ENCODE measurements at regions not wholly inside any gene's neighbourhood (a gene's known extent, or its start where the extent isn't known, plus 50 kb on each side); places are given as distances from the start of the nearest gene placed in this dataset.

DNA sequence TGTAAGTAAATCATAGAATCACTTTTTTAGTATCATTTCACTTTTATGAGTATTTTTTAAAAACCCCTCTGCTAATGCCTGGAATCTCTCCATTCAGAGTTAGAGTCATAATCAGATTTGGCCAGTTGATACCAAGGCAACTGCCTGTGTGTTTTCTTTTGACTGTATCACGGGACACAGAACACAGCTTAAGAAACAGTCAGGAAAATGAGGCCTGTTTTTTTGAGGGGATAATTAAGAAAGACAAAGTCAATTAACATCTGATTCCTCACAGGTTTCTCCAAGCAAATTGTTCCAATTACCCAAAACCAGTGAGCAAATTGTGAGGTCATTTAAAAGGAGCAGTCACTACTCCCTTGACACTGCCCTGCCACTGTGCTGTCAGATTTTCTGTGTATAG is 944.5 kb upstream of the SOX9 start:
- TF ChIP-seq, protein P1, sequence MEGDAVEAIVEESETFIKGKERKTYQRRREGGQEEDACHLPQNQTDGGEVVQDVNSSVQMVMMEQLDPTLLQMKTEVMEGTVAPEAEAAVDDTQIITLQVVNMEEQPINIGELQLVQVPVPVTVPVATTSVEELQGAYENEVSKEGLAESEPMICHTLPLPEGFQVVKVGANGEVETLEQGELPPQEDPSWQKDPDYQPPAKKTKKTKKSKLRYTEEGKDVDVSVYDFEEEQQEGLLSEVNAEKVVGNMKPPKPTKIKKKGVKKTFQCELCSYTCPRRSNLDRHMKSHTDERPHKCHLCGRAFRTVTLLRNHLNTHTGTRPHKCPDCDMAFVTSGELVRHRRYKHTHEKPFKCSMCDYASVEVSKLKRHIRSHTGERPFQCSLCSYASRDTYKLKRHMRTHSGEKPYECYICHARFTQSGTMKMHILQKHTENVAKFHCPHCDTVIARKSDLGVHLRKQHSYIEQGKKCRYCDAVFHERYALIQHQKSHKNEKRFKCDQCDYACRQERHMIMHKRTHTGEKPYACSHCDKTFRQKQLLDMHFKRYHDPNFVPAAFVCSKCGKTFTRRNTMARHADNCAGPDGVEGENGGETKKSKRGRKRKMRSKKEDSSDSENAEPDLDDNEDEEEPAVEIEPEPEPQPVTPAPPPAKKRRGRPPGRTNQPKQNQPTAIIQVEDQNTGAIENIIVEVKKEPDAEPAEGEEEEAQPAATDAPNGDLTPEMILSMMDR (IDR thresholded peaks at IDR 0.05; ENCODE audit: insufficient read depth, low read length), result no peak
- TF ChIP-seq SPI1 (IDR thresholded peaks at IDR 0.05; ENCODE audit: borderline replicate concordance, low read depth) (no peak), POLR2AphosphoS5 (IDR thresholded peaks at IDR 0.05; ENCODE audit: low read depth) (no peak), GABPA (IDR thresholded peaks at IDR 0.05; ENCODE audit: low read depth) (no peak)
- TF ChIP-seq, protein P2, sequence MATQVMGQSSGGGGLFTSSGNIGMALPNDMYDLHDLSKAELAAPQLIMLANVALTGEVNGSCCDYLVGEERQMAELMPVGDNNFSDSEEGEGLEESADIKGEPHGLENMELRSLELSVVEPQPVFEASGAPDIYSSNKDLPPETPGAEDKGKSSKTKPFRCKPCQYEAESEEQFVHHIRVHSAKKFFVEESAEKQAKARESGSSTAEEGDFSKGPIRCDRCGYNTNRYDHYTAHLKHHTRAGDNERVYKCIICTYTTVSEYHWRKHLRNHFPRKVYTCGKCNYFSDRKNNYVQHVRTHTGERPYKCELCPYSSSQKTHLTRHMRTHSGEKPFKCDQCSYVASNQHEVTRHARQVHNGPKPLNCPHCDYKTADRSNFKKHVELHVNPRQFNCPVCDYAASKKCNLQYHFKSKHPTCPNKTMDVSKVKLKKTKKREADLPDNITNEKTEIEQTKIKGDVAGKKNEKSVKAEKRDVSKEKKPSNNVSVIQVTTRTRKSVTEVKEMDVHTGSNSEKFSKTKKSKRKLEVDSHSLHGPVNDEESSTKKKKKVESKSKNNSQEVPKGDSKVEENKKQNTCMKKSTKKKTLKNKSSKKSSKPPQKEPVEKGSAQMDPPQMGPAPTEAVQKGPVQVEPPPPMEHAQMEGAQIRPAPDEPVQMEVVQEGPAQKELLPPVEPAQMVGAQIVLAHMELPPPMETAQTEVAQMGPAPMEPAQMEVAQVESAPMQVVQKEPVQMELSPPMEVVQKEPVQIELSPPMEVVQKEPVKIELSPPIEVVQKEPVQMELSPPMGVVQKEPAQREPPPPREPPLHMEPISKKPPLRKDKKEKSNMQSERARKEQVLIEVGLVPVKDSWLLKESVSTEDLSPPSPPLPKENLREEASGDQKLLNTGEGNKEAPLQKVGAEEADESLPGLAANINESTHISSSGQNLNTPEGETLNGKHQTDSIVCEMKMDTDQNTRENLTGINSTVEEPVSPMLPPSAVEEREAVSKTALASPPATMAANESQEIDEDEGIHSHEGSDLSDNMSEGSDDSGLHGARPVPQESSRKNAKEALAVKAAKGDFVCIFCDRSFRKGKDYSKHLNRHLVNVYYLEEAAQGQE (IDR thresholded peaks at IDR 0.05; ENCODE audit: insufficient replicate concordance, low read depth), result no peak
- H3K27ac ChIP-seq (replicated peaks), result no peak overlapping the region
- DNase-seq (ENCODE audit: low read depth in 1 of 2, low spot score in 1 of 2), result no peak
- no peak overlapping the region for H3K4me3 ChIP-seq (replicated peaks; ENCODE audit: insufficient read depth, low read length)
- H3K27me3 ChIP-seq (ENCODE audit: insufficient read depth, poor library complexity, severe bottlenecking), result no peaks in the 10 kb centered on the region

DNA sequence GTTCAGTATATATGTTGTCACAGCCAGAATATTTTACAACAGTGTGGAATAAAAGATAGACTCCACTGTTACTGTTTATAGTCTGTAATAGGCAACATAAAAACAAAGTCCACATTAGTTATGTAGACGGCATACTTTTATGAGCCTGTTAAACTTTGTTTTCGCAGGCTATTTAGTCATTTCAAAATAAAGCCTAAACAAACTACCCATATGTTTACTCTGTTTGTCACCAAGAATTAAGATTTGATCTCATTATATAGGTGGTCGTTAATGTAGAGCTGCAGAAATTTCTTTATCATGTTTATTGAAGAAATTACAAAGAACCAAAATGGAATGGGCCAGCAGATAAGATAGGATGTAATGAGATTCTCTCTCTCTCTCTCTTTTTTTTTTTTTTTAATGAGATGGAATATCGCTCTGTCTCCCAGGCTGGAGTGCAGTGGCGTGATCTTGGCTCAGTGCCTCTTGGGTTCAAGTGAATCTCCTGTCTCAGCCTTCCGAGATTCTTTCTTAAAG is 943.8 kb upstream of the SOX9 start:
- no peak overlapping the region for H3K4me3 ChIP-seq (replicated peaks; ENCODE audit: insufficient read depth, low read length)
- DNase-seq (ENCODE audit: low read depth in 1 of 2, low spot score in 1 of 2), result no peak
- TF ChIP-seq, protein P1 (IDR thresholded peaks at IDR 0.05; ENCODE audit: insufficient read depth, low read length), result no peak
- TF ChIP-seq SPI1 (IDR thresholded peaks at IDR 0.05; ENCODE audit: borderline replicate concordance, low read depth) (no peak), GABPA (IDR thresholded peaks at IDR 0.05; ENCODE audit: low read depth) (no peak), POLR2AphosphoS5 (IDR thresholded peaks at IDR 0.05; ENCODE audit: low read depth) (no peak)
- TF ChIP-seq, protein P2 (IDR thresholded peaks at IDR 0.05; ENCODE audit: insufficient replicate concordance, low read depth), result no peak
- H3K27me3 ChIP-seq (ENCODE audit: insufficient read depth, poor library complexity, severe bottlenecking), result no peaks in the 10 kb centered on the region
- H3K27ac ChIP-seq (replicated peaks), result no peak overlapping the region

DNA sequence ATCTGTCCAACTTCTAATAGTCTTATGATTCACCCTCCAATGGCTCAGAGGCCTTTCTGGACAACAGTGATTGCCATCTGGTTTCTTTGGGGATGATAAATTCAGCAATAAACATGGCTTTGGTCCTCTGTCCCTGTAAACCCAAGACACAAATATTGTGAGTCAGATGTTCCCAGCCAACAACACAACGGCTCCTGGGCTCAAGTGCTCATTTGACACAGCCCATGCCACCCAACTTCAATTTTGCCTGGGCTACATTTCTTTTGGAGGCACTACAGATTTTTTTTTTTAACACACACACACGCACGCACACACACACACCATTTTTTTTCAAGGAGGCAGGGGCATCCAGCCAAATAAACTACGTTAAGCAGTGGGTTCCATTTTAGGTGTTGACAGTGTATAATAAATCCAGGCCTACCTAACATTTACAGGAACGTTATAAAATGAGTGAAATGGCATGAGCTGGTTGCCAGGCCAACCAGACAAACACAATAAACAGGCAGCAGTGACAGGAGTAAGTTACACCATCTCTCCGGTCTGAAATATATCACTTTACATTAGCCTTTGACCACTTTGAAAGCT is 939.9 kb upstream of the SOX9 start:
- Histone ChIP-seq H3K27me3 (ENCODE audit: insufficient read depth, poor library complexity, severe bottlenecking) (no peaks in the 10 kb centered on the region), H3K27ac (replicated peaks) (no peak overlapping the region), H3K4me3 (replicated peaks; ENCODE audit: insufficient read depth, low read length) (no peak overlapping the region)
- no peak for DNase-seq (ENCODE audit: low read depth in 1 of 2, low spot score in 1 of 2)
- no peak for TF ChIP-seq POLR2AphosphoS5 (IDR thresholded peaks at IDR 0.05; ENCODE audit: low read depth)
- TF ChIP-seq SPI1 (IDR thresholded peaks at IDR 0.05; ENCODE audit: borderline replicate concordance, low read depth), result no peak
- TF ChIP-seq, protein P2 (IDR thresholded peaks at IDR 0.05; ENCODE audit: insufficient replicate concordance, low read depth), result no peak
- TF ChIP-seq, protein P1 (IDR thresholded peaks at IDR 0.05; ENCODE audit: insufficient read depth, low read length), result no peak
- no peak for TF ChIP-seq GABPA (IDR thresholded peaks at IDR 0.05; ENCODE audit: low read depth)

All from HL-60 (cell line).